ENCODE measurements at regions not wholly inside any gene's neighbourhood (a gene's known extent, or its start where the extent isn't known, plus 50 kb on each side); places are given as distances from the start of the nearest gene placed in this dataset.

GRCh38 chr3:115423170-115423569 is 200.1 kb upstream of the GAP43 start:
- no peak overlapping the region for H3K9ac ChIP-seq
- H3K4me3 ChIP-seq (IDR thresholded peaks at IDR 0.05; ENCODE audit: insufficient read depth, low read depth, low read length), result no peak overlapping the region
- TF ChIP-seq CTCF (conservative IDR thresholded peaks at IDR 0.05; ENCODE audit: low read depth, low read length), result no peak
- no peaks in the 10 kb centered on the region for H3K36me3 ChIP-seq (ENCODE audit: insufficient read depth)
- H4K20me1 ChIP-seq (ENCODE audit: insufficient read depth), result no peaks in the 10 kb centered on the region
- H3K27me3 ChIP-seq (ENCODE audit: insufficient read depth, low read depth), result no peaks in the 10 kb centered on the region
- no peak overlapping the region for H3K4me2 ChIP-seq
- H2AFZ ChIP-seq (ENCODE audit: low read depth), result no peak overlapping the region
- H3K4me1 ChIP-seq (ENCODE audit: low read depth, poor library complexity, severe bottlenecking), result no peaks in the 10 kb centered on the region
- H3K79me2 ChIP-seq (ENCODE audit: insufficient read depth, low read depth), result no peaks in the 10 kb centered on the region
- no peak overlapping the region for H3K27ac ChIP-seq

GRCh38 chr3:115428841-115429240 is 194.5 kb upstream of the GAP43 start:
- Histone ChIP-seq H3K79me2 (ENCODE audit: insufficient read depth, low read depth) (no peaks in the 10 kb centered on the region), H3K36me3 (ENCODE audit: insufficient read depth) (no peaks in the 10 kb centered on the region), H3K4me3 (IDR thresholded peaks at IDR 0.05; ENCODE audit: insufficient read depth, low read depth, low read length) (no peak overlapping the region), H3K27ac (no peak overlapping the region), H2AFZ (ENCODE audit: low read depth) (no peak overlapping the region), H4K20me1 (ENCODE audit: insufficient read depth) (no peaks in the 10 kb centered on the region), H3K4me2 (no peak overlapping the region), H3K4me1 (ENCODE audit: low read depth, poor library complexity, severe bottlenecking) (no peaks in the 10 kb centered on the region), H3K27me3 (ENCODE audit: insufficient read depth, low read depth) (no peaks in the 10 kb centered on the region), H3K9ac (no peak overlapping the region)
- TF ChIP-seq CTCF (conservative IDR thresholded peaks at IDR 0.05; ENCODE audit: low read depth, low read length), result no peak

- Histone ChIP-seq H3K9ac (no peak overlapping the region), H3K4me2 (no peak overlapping the region), H3K36me3 (ENCODE audit: insufficient read depth) (no peaks in the 10 kb centered on the region), H3K4me1 (ENCODE audit: low read depth, poor library complexity, severe bottlenecking) (no peaks in the 10 kb centered on the region), H3K79me2 (ENCODE audit: insufficient read depth, low read depth) (no peaks in the 10 kb centered on the region), H3K4me3 (IDR thresholded peaks at IDR 0.05; ENCODE audit: insufficient read depth, low read depth, low read length) (no peak overlapping the region), H3K27ac (no peak overlapping the region), H4K20me1 (ENCODE audit: insufficient read depth) (no peaks in the 10 kb centered on the region), H2AFZ (ENCODE audit: low read depth) (no peak overlapping the region), H3K27me3 (ENCODE audit: insufficient read depth, low read depth) (no peaks in the 10 kb centered on the region)
- no peak for TF ChIP-seq CTCF (conservative IDR thresholded peaks at IDR 0.05; ENCODE audit: low read depth, low read length)
Observed at GRCh38 chr3:115436767-115437301, 186.5 kb upstream of the GAP43 start.

GRCh38 chr3:115438799-115439198 is 184.5 kb upstream of the GAP43 start:
- Histone ChIP-seq H2AFZ (ENCODE audit: low read depth) (no peak overlapping the region), H3K36me3 (ENCODE audit: insufficient read depth) (no peaks in the 10 kb centered on the region), H3K4me2 (no peak overlapping the region), H3K4me1 (ENCODE audit: low read depth, poor library complexity, severe bottlenecking) (no peaks in the 10 kb centered on the region), H3K27me3 (ENCODE audit: insufficient read depth, low read depth) (no peaks in the 10 kb centered on the region), H3K9ac (no peak overlapping the region), H3K27ac (no peak overlapping the region), H3K4me3 (IDR thresholded peaks at IDR 0.05; ENCODE audit: insufficient read depth, low read depth, low read length) (no peak overlapping the region), H3K79me2 (ENCODE audit: insufficient read depth, low read depth) (no peaks in the 10 kb centered on the region), H4K20me1 (ENCODE audit: insufficient read depth) (no peaks in the 10 kb centered on the region)
- no peak for TF ChIP-seq CTCF (conservative IDR thresholded peaks at IDR 0.05; ENCODE audit: low read depth, low read length)
